ENCODE measurements at regions not wholly inside any gene's neighbourhood (a gene's known extent, or its start where the extent isn't known, plus 50 kb on each side); places are given as distances from the start of the nearest gene placed in this dataset.
A peak's percentile ranks its signal among the peaks of the same experiment; 100 is the strongest.

- no peak for DNase-seq (ENCODE audit: low read depth)
Observed at GRCh38 chr9:124179196-124180071, 78.3 kb upstream of the NEK6 start.

- peak; percentile 5 for DNase-seq (ENCODE audit: low read depth)
Observed at GRCh38 chr9:124180557-124180956, 77.2 kb upstream of the NEK6 start.

- no peak for DNase-seq (ENCODE audit: low read depth)
Observed at GRCh38 chr9:124182741-124183140, 75.0 kb upstream of the NEK6 start.

GRCh38 chr9:124183772-124184171 is 74.0 kb upstream of the NEK6 start:
- DNase-seq (ENCODE audit: low read depth): no peak

- DNase-seq (ENCODE audit: low read depth): no peak
Observed at GRCh38 chr9:124185413-124185812, 72.3 kb upstream of the NEK6 start.

GRCh38 chr9:124187311-124187710 is 70.4 kb upstream of the NEK6 start:
- DNase-seq (ENCODE audit: low read depth): no peak

GRCh38 chr9:124188331-124189110 is 69.2 kb upstream of the NEK6 start:
- no peak for DNase-seq (ENCODE audit: low read depth)

- DNase-seq (ENCODE audit: low read depth): no peak
Observed at GRCh38 chr9:124190761-124191160, 67.0 kb upstream of the NEK6 start.

- no peak for DNase-seq (ENCODE audit: low read depth)
Observed at GRCh38 chr9:124191691-124192395, 65.9 kb upstream of the NEK6 start.

- DNase-seq (ENCODE audit: low read depth): no peak
Observed at GRCh38 chr9:124196814-124197176, 61.0 kb upstream of the NEK6 start.

- DNase-seq (ENCODE audit: low read depth): no peak
Observed at GRCh38 chr9:124197177-124198095, 60.3 kb upstream of the NEK6 start.

- DNase-seq (ENCODE audit: low read depth): no peak
Observed at GRCh38 chr9:124198331-124198730, 59.4 kb upstream of the NEK6 start.

- no peak for DNase-seq (ENCODE audit: low read depth)
Observed at GRCh38 chr9:124198948-124199347, 58.8 kb upstream of the NEK6 start.

GRCh38 chr9:124199474-124199873 is 58.3 kb upstream of the NEK6 start:
- no peak for DNase-seq (ENCODE audit: low read depth)

- no peak for DNase-seq (ENCODE audit: low read depth)
Observed at GRCh38 chr9:124202447-124202971, 55.2 kb upstream of the NEK6 start.

- DNase-seq (ENCODE audit: low read depth): no peak
Observed at GRCh38 chr9:124205686-124206352, 51.9 kb upstream of the NEK6 start.

GRCh38 chr9:124206391-124206790 is 51.4 kb upstream of the NEK6 start:
- DNase-seq (ENCODE audit: low read depth): no peak
